ENCODE measurements at regions not wholly inside any gene's neighbourhood (a gene's known extent, or its start where the extent isn't known, plus 50 kb on each side); places are given as distances from the start of the nearest gene placed in this dataset.

DNA sequence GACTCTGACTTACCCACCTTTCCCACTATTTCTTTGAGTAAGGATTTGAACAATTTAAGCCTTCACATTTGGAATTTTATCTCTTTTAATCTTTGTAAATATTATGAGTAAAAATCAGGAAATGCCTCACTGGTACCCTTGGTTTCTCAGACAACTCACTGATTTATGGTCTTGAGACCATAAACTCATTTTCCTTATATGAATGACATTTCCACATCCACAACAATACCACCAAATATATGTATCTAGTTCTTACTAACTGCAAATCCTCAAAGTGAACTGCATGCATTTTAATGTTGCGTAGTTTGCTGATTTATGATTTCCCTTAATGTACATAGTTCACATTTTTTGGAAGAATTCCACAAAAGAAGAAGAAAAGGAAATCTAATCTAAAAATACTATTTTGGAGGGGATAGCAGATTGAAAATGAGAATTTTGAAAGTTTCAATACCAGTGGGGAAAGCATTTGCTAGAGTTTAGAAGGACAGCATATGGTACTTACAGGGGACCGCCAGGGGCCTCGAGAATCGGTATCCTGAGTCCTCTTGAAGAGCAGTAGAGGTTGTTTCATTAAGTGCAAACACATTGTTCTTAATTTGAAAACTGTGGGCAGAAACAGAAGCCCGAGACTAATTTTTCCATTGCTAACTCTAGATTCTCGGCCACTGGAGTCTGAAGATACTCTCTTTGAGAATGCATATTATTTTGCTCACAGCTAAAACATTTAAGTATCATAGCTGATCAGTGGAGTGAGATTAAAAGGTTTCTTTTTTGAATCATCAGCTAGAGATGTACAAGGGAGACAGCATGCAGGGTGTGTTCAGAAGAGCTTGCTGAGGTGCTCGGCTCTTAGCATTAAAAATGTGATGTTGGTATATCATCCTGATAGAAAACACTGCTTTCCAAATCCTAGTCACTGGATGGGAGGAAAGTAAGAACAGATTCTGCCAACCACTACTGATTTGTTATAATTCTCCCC is 964.0 kb downstream of the GATA3 start:
- TF ChIP-seq, protein P1, sequence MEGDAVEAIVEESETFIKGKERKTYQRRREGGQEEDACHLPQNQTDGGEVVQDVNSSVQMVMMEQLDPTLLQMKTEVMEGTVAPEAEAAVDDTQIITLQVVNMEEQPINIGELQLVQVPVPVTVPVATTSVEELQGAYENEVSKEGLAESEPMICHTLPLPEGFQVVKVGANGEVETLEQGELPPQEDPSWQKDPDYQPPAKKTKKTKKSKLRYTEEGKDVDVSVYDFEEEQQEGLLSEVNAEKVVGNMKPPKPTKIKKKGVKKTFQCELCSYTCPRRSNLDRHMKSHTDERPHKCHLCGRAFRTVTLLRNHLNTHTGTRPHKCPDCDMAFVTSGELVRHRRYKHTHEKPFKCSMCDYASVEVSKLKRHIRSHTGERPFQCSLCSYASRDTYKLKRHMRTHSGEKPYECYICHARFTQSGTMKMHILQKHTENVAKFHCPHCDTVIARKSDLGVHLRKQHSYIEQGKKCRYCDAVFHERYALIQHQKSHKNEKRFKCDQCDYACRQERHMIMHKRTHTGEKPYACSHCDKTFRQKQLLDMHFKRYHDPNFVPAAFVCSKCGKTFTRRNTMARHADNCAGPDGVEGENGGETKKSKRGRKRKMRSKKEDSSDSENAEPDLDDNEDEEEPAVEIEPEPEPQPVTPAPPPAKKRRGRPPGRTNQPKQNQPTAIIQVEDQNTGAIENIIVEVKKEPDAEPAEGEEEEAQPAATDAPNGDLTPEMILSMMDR (conservative IDR thresholded peaks at IDR 0.05; ENCODE audit: low read depth, low read length), result no peak
- TF ChIP-seq POLR2A (IDR thresholded peaks at IDR 0.05; ENCODE audit: low read depth, low read length) (no peak), FOS (IDR thresholded peaks at IDR 0.05; ENCODE audit: low read depth, low read length) (no peak), BHLHE40 (IDR thresholded peaks at IDR 0.05; ENCODE audit: low read depth, low read length) (no peak), CEBPB (IDR thresholded peaks at IDR 0.05; ENCODE audit: low read depth, low read length) (no peak)

Data from IMR-90 (cell line).